Right lobe of liver (tissue), 6 donors: ENCODE measurements at regions not wholly inside any gene's neighbourhood (a gene's known extent, or its start where the extent isn't known, plus 50 kb on each side); places are given as distances from the start of the nearest gene placed in this dataset.

Source experiments
- ATAC-seq, 4 donors: fragments of 200-7000 bp; cut with Tn5 transposase; one replicate each; pipeline ENCODE4 v1.9.1; 2020; ENCODE audit warnings: mild to moderate bottlenecking in 4 of 4, moderate library complexity in 4 of 4
- DNase-seq, 3 donors: peaks; one replicate each; pipeline ENCODE4 v3.0.0-alpha.2; 2020
- H3K27ac ChIP-seq, 3 donors: fragments of 200-600 bp; one replicate each; pipeline ENCODE4 v1.8.0; 2022
- H3K27me3 ChIP-seq, 2 donors: fragments of 200-600 bp; one replicate each; pipeline ENCODE4 v1.8.0; 2022
- H3K36me3 ChIP-seq, 4 donors: fragments of 200-600 bp; sonication (generic) in 1 of 4; one replicate each; pipeline versions ENCODE4 v1.5.1 to v1.8.0; 2017 to 2022; ENCODE audit warnings: control low read depth in 1 of 4
- H3K4me1 ChIP-seq, 4 donors: fragments of 200-600 bp; sonication (generic) in 1 of 4; one replicate each; pipeline versions ENCODE4 v1.5.1 to v1.8.0; 2017 to 2022; ENCODE audit warnings: control low read depth in 1 of 4
- H3K4me3 ChIP-seq, 3 donors: fragments of 200-600 bp; one replicate each; pipeline ENCODE4 v1.8.0; 2022
- H3K9me3 ChIP-seq, 4 donors: fragments of 200-600 bp; sonication (generic) in 1 of 4; one replicate each; pipeline versions ENCODE4 v1.5.1 to v1.8.0; 2017 to 2022; ENCODE audit warnings: control low read depth in 1 of 4
- POLR2A ChIP-seq: fragments of 450-650 bp; IDR thresholded peaks from one replicate; pipeline ENCODE4 v1.6.1; 2017; ENCODE audit warnings: antibody characterized with exemption, mild to moderate bottlenecking
- WGBS: methylation state at CpG from one replicate; pipeline ENCODE4 v1.1.6; 2018; ENCODE audit warnings: low coverage, low lambda C conversion rate; ENCODE audit not compliant: insufficient coverage; ENCODE audit errors: missing lambda C conversion rate; 5-methylcytosine and 5-hydroxymethylcytosine counted together
- intact Hi-C, 2 donors: fragments of 100-400 bp; cut with DNase I; formaldehyde crosslinking; loops; one replicate each; pipeline versions ENCODE4 v1.11.2 to v1.14.1; 2022
- TF ChIP-seq, protein P1 (sequence below), 4 donors: fragments of 200-600 bp in 3 of 4; fragments of 450-650 bp in 1 of 4; IDR thresholded peaks; one replicate each; pipeline versions ENCODE4 v1.5.1 to v1.8.0; 2016 to 2022; ENCODE audit warnings: antibody characterized with exemption in 4 of 4, mild to moderate bottlenecking in 2 of 4
- donor health status: DM: no; HTN: yes; CAD: no.
- donor health status: DM: no; HTN: no; CAD: no.
- donor health status: DM: no; HTN: no; CAD: no.
- donor health status: DM: no; HTN: yes; CAD: no.
- donor health status: DM: no; HTN: yes; CAD: no.

DNA sequence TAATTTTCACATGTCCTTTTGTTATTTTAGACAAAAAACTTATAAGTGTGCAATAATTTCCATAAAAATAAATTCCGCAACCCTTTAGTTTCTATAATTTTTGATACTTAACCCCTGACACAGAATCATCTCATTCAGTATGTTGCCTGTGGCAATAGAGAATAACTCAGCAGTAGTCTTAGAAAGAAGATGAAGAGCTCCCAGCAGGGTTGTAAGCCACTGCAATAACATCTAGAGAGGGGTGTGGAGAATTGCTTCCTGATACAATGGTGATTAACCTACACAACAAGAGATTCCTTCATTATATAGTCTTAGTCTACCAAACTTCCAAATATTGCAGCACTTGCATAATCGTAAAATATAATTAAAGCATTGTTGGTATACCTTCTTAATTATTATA is 118.9 kb downstream of the TMX3 start:
- no peak for DNase-seq
- TF ChIP-seq, protein P1, sequence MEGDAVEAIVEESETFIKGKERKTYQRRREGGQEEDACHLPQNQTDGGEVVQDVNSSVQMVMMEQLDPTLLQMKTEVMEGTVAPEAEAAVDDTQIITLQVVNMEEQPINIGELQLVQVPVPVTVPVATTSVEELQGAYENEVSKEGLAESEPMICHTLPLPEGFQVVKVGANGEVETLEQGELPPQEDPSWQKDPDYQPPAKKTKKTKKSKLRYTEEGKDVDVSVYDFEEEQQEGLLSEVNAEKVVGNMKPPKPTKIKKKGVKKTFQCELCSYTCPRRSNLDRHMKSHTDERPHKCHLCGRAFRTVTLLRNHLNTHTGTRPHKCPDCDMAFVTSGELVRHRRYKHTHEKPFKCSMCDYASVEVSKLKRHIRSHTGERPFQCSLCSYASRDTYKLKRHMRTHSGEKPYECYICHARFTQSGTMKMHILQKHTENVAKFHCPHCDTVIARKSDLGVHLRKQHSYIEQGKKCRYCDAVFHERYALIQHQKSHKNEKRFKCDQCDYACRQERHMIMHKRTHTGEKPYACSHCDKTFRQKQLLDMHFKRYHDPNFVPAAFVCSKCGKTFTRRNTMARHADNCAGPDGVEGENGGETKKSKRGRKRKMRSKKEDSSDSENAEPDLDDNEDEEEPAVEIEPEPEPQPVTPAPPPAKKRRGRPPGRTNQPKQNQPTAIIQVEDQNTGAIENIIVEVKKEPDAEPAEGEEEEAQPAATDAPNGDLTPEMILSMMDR (IDR thresholded peaks at IDR 0.05): no peak
- TF ChIP-seq POLR2A: no peak
- WGBS: 66% methylated on average over 2 of the region's 2 CpGs
- Histone ChIP-seq H3K4me3 (no peak overlapping the region), H3K9me3 (no peaks in the 10 kb centered on the region), H3K4me1 (no peaks in the 10 kb centered on the region), H3K27ac (no peak overlapping the region), H3K27me3 (no peaks in the 10 kb centered on the region), H3K36me3 (no peaks in the 10 kb centered on the region)
- intact Hi-C loops: no loop called here
- no peak for ATAC-seq

DNA sequence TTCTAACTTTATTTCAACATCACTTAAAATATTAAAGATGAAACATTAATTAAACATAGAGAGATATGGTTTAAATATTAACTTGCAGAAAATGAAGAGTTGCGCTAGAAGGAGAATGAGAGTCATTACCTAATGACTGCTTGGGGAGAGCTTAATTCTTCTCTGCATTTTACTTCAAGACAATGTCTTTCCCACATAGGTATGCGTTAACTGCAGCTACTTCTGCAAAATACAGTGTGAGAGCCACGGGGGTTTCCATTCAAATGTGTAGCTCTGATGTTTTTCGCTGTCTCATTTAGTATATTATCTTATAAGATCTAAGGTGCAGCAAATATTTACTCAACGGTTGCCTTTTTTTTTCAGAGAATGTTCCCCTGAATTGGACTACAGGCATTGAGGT is 126.7 kb downstream of the TMX3 start:
- ATAC-seq (no peak), DNase-seq (no peak)
- Histone ChIP-seq H3K36me3 (no peaks in the 10 kb centered on the region), H3K9me3 (no peaks in the 10 kb centered on the region), H3K27me3 (no peaks in the 10 kb centered on the region), H3K4me3 (no peak overlapping the region), H3K27ac (no peak overlapping the region), H3K4me1 (no peaks in the 10 kb centered on the region)
- intact Hi-C loops: no loop called here
- WGBS: 42% methylated on average over 5 of the region's 5 CpGs
- no peak for TF ChIP-seq POLR2A
- TF ChIP-seq, protein P1 (IDR thresholded peaks at IDR 0.05): no peak

DNA sequence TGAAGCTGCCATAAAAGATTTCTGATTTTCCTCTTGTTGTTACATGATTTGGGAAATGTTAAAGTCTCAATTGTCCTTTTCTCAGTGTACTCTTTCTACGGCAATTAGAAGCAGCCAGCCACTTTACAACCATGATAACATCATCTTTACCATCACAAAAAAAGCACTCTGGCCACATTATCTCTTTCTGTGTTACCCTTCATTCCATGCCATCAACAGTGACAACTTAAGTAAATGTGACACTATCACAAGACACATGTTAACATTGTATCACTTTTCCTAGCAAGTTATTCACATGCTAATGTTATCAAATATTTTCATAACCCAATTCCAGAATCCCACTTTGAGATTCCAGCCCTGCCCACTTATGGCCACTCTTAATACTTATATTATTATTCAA is 131.2 kb downstream of the TMX3 start:
- TF ChIP-seq, protein P1 (IDR thresholded peaks at IDR 0.05): no peak
- TF ChIP-seq POLR2A: no peak
- Histone ChIP-seq H3K36me3 (no peaks in the 10 kb centered on the region), H3K27ac (no peak overlapping the region), H3K4me1 (no peaks in the 10 kb centered on the region), H3K4me3 (no peak overlapping the region), H3K27me3 (no peaks in the 10 kb centered on the region), H3K9me3 (no peaks in the 10 kb centered on the region)
- ATAC-seq (no peak), DNase-seq (no peak)
- 40% methylated on average over 1 of the region's 1 CpG for WGBS
- intact Hi-C loops: no loop called here

DNA sequence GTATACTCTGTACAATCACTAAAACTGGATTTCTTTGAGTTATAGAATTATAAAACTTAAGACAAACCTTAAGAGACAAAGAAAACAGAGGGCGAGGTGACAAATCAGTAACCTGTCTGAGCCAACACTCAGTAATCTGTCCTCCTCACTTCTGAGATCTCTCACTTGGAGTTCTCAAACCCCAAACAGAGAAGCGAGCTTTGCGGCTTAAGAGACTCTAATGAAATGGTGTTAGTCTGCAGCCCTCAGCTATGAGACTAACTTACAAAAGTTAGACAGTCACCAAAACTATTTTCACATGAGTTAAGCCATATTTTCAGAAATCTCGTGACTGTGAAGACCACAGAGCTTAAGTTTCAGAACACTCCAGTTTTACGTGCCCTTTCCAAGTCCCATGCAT is 140.6 kb downstream of the TMX3 start:
- TF ChIP-seq POLR2A: no peak
- TF ChIP-seq, protein P1 (IDR thresholded peaks at IDR 0.05): no peak
- 68% methylated on average over 5 of the region's 5 CpGs for WGBS
- intact Hi-C loops: no loop called here
- H3K27me3 ChIP-seq: no peaks in the 10 kb centered on the region
- H3K9me3 ChIP-seq: no peaks in the 10 kb centered on the region
- H3K27ac ChIP-seq: no peak overlapping the region
- H3K4me1 ChIP-seq: no peaks in the 10 kb centered on the region
- no peaks in the 10 kb centered on the region for H3K36me3 ChIP-seq
- no peak for DNase-seq
- no peak for ATAC-seq
- no peak overlapping the region for H3K4me3 ChIP-seq

DNA sequence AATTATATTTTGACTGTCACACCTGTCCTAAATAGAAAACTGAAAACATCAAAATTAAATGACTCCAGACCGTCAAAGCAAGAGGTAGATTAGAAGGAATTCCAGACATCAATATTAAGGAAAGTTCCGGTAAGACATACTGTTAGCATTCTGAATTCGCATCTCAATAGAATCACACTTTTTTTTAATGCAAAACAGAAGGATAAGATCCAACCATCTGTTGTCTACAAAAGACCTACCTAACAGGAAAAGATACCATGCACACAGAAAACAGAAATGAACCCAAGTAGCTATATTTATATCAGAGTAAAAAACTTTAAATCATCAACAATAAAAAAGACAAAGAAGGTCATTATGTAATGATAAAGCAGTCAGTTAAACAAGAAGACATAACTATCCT is 145.0 kb downstream of the TMX3 start:
- ATAC-seq: no peak
- H3K4me1 ChIP-seq: no peaks in the 10 kb centered on the region
- 49% methylated on average over 3 of the region's 3 CpGs for WGBS
- no peaks in the 10 kb centered on the region for H3K36me3 ChIP-seq
- H3K27me3 ChIP-seq: no peaks in the 10 kb centered on the region
- no peak for DNase-seq
- TF ChIP-seq, protein P1 (IDR thresholded peaks at IDR 0.05): no peak
- TF ChIP-seq POLR2A: no peak
- intact Hi-C loops: no loop called here
- no peak overlapping the region for H3K27ac ChIP-seq
- H3K9me3 ChIP-seq: no peaks in the 10 kb centered on the region
- H3K4me3 ChIP-seq: no peak overlapping the region
